NCI-H2227 (cell line): ENCODE measurements at regions not wholly inside any gene's neighbourhood (a gene's known extent, or its start where the extent isn't known, plus 50 kb on each side); places are given as distances from the start of the nearest gene placed in this dataset.
A peak's percentile ranks its signal among the peaks of the same experiment; 100 is the strongest.

Source experiments
- DNase-seq: peaks from one replicate; lab custom pipeline; 2025; ENCODE audit not compliant: unreplicated experiment; lab: John Stamatoyannopoulos, UW

DNA sequence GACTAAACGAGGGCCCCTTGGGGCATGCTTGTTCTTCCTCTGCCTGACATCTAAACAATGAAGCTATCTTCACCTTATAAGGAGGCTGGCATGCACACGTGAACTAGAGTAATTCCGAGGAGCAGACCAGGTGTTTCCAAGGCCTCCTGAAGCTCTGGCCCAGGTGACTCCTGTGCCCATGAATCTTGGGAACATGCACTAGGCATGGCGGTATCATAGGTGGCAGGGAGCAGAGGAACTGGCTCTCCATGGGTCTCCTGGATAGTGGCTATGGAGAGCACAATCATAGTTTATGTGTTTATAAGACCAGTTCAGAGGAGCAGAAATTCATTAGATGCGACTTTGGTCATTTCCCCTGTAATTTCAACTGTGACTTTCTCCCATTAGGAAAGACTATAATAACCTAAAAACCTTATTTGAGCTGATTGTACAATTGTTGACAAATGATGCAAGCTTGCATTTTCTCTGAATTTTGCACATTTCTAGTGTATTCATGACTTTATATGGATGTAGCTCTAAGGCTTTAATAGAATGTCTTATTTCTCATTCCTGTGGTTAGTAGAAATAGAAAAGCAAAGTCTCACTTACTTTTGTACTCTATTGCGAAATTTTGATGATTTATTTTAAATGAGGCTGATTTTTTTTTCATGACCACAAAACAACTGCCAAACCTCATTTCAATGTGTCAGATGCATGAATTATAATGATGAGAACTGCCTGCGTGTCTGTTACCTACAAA, 135.3 kb upstream of the RPS23 start:
- DNase-seq, result no peak

GRCh38 chr5:82408033-82408432, 129.9 kb upstream of the RPS23 start:
- no peak for DNase-seq

GRCh38 chr5:82406205-82406773, 128.1 kb upstream of the RPS23 start:
- no peak for DNase-seq

GRCh38 chr5:82405618-82406204, 127.6 kb upstream of the RPS23 start:
- DNase-seq, result no peak

- DNase-seq, result no peak
Measured at GRCh38 chr5:82405161-82405560, 127.0 kb upstream of the RPS23 start.

DNA sequence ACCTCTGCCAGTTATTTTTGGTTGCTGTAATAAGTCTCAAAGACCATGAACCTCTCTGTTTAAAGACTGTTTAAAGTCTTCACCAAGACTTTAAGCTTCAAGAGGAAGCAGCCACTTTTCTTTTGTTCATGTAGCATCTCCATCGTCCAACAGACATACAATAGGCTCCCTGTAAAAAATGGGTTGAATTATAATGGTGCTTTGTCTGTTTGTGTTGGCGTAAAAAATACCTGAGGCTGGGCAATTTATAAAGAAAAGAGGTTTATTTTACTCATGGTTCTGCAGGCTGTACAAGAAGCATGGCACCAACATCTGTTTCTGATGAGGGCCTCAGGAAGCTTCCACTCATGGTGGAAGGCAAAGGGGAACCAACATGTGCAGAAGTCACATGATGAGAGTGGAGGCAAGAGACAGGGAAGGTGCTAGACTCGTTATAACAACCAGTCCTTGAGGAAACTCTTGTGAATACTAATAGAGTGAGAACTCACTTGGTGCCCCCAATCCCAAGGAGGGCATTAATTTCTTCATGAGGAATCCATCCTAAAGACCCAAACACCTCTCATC, 126.3 kb upstream of the RPS23 start:
- DNase-seq, result no peak

DNA sequence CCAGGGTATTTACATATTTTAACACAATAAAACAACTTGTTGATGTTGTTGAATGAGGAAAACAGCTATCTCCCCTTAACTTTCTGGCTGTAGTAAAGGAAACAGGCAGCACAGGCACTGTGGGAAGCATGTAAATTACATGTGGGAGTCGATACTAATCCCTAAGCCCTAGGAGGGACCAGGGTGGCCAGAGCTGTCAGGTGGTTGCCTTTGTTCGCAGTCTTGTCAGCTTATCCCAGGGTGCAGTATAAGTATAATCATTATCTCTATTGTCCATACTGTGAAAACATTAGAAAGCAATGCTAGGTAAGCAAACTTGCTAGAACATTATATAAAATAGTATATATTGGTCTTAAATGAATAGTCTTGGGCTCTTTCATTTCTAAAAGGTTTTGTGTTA, 125.6 kb upstream of the RPS23 start:
- no peak for DNase-seq

DNA sequence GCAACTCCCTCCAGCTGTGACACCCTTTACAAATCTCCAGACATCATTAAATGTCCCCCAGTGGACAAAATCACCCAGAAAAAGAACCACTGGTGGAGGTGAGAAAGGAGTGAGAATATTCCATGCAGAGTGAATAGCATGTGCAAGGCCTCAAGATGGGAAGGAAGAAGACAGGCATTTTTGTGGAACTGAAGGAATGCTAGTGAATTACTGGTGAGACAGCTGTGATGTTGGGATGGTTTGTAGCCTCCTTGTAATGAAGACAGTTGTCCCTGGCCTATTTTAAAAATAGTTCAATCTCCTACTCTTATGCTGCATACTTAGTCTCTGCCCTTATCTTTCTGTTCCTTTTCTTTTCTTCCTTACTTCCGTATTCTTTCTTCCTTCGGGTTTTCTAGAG, 124.9 kb upstream of the RPS23 start:
- no peak for DNase-seq

GRCh38 chr5:82399111-82399510, 121.0 kb upstream of the RPS23 start:
- DNase-seq, result no peak

- DNase-seq, result no peak
Measured at GRCh38 chr5:82397741-82398320, 119.7 kb upstream of the RPS23 start.

DNA sequence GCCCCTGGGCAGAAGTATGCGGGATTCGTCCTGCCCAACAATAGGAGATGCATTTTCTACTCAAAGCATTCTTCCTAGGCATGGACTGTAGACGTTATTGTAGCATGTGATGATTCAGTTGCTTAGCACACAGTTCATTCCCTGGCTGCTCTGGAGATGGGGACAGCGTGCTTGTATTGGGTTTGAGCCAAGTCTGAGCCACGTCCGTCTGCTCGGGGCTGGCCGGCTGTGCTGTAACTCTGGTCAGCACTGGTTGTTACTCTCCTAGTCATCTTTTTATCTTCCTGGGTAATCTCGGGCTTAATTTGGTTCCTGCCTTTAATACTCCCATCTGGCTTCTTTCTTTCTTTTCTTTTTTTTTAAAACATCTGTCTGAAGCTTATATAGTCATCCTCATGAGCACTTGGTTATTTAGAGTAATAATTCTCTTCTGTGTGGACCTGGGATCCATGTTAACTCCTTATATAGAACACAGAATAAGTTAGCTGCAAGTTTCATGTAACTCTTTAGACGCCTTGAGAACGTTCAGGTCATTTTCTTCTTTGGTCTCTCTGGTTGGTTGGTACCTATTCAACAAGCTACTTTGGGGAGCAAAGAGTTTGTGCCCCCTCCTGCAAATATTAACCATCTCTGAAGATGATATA, 118.8 kb upstream of the RPS23 start:
- DNase-seq, result no peak

DNA sequence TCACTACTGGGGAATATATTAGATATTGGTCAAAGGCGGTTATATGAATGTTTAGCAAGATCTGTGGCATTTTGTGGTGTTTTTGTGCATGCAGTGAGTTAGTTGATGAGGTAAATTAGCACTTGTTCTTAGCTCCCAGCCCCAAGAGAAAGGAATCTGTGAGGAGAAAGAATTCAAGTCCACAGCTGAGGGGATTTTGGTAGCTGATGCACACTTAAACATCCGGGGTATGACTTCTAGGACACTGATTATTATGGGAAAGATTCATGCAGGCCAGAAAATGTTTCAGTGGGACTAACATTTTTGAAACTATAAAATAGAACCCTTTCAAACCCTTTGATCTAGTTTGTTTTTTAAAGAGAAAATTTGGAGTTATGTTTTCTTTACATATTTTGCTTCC, 118.2 kb upstream of the RPS23 start:
- DNase-seq, result no peak

DNA sequence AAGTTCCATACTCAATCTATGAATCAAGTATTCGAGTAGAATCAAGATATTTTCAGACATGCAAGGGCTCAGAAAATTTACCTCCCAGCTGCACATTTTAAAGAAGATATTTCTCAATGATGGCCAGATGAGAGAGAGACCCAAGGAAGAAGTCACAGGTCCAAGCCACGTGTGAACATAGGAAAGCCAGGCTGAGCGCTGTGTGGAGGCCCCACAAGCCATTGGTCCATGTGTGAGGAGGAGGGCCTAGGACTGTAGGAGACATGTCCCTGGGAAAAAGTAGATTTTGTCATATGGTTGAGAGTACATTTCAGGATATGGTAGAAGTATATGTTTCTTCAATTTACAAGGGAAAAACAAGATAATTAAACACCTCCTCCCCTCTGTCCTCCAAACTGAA, 115.8 kb upstream of the RPS23 start:
- no peak for DNase-seq

DNA sequence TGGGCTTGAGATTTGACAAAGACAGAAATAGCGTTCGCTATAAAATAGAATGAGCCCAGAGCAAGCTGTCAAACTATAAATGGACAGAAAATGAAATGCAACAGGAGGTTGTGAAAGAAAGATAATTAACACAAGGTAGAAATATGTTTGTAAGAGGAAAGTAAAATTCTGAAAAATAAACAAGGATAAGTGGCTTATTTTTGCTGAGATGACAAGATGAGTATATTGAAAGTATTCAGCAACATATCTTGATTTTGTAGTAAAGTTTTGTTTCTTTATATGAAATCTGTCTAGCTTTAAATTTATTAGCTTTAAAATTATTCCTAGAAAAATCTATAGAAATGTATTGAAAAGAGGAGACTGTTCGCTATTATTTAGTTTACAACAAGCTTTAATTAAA, 111.9 kb upstream of the RPS23 start:
- DNase-seq, result no peak

DNA sequence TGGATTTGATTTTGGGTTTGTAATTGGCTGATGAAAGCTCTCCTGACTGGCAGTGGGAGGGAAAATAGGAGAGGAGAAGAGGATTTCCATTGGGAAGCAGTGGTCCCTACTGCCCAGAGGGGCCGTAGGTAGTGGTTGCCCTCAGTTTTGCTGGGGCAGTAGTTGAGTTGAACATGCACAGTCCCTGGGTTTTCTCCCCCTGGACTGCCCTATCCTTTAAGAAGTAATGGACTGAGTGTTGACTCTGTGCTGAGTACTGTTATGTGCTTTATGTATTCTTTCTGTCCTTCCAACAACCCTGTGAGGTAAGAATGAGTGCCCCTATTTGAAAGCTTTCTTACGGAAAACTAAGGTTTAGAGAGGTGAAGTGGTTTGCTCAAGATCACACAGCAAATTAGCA, 111.2 kb upstream of the RPS23 start:
- no peak for DNase-seq

GRCh38 chr5:82388181-82388580, 110.0 kb upstream of the RPS23 start:
- DNase-seq, result no peak

- DNase-seq, result no peak
Measured at GRCh38 chr5:82387819-82388166, 109.6 kb upstream of the RPS23 start.

- DNase-seq, result no peak
Measured at GRCh38 chr5:82387001-82387818, 109.1 kb upstream of the RPS23 start.

GRCh38 chr5:82386576-82386975, 108.4 kb upstream of the RPS23 start:
- DNase-seq, result peak; percentile 25

DNA sequence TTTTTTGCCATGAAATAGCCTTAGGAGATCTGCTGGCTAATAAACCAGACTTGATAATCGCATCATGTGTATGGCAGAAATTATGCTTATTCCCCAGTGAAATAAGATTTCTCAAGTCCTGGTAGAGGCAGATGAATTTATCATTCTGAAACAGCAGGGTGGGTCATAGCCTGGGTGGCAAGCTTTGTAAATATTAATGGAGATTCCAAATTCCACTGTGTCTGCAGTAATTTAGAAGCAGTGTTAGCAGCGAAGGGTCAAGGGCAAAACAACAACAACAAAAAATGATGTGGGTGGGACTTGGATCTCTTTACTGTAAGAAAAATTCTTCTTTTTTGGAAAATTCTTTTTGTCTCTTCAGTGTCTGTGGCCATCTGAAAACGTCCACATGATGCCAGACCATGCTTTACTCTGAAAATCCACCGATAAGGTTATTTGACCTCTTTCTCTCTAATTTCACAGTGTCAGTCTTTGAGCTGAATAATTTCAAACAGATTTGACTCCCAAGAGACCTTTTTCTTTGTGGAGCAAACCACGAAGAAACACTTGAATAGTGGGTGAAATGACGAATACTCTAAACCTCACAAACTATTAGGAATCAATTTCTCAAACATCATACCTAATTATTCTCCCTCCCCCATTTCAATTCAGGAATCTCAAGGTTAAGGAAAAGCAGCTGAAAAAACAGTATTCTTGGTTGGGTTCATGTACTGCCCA, 106.0 kb upstream of the RPS23 start:
- no peak for DNase-seq
